Hepatocyte (in vitro differentiated cells): ENCODE measurements at regions not wholly inside any gene's neighbourhood (a gene's known extent, or its start where the extent isn't known, plus 50 kb on each side); places are given as distances from the start of the nearest gene placed in this dataset.
"Not testable (repeated sequence)": the region's sequence is repeated elsewhere in the genome, so short reads cannot be mapped to it uniquely, and the experiment has no call there.

Experiments used
- DNase-seq: peaks from one replicate; pipeline ENCODE4 v3.0.0-alpha.2; 2016; ENCODE audit warnings: low spot score
- H2AFZ ChIP-seq: fragments of 200-600 bp; sonication (generic); 2 replicates; pipeline ENCODE4 v1.6.0; 2016; ENCODE audit warnings: antibody characterized with exemption, mild to moderate bottlenecking
- H3K27ac ChIP-seq: fragments of 200-600 bp; sonication (generic); 2 replicates; pipeline ENCODE4 v1.5.1; 2016; ENCODE audit warnings: mild to moderate bottlenecking
- H3K27me3 ChIP-seq: fragments of 200-600 bp; sonication (generic); 2 replicates; pipeline ENCODE4 v1.6.1; 2016
- H3K36me3 ChIP-seq: fragments of 200-600 bp; sonication (generic); replicated peaks from 2 replicates; pipeline ENCODE4 v1.5.1; 2016; ENCODE audit warnings: low read depth; ENCODE audit not compliant: insufficient read depth
- H3K4me1 ChIP-seq: fragments of 200-600 bp; sonication (generic); 2 replicates; pipeline ENCODE4 v1.5.1; 2016; ENCODE audit warnings: mild to moderate bottlenecking, moderate library complexity; ENCODE audit not compliant: insufficient read depth
- H3K4me2 ChIP-seq: fragments of 200-600 bp; sonication (generic); 2 replicates; pipeline ENCODE4 v1.6.0; 2016
- H3K4me3 ChIP-seq: fragments of 200-600 bp; sonication (generic); 2 replicates; pipeline ENCODE4 v1.5.1; 2016; ENCODE audit warnings: mild to moderate bottlenecking
- H3K79me2 ChIP-seq: fragments of 200-600 bp; sonication (generic); 2 replicates; pipeline ENCODE4 v1.6.0; 2017; ENCODE audit warnings: mild to moderate bottlenecking
- H3K9me2 ChIP-seq: fragments of 200-600 bp; sonication (generic); replicated peaks from 2 replicates; pipeline ENCODE4 v1.6.0; 2017; ENCODE audit warnings: mild to moderate bottlenecking; ENCODE audit not compliant: insufficient read depth
- H3K9me3 ChIP-seq: fragments of 200-600 bp; sonication (generic); 2 replicates; pipeline ENCODE4 v1.5.1; 2016; ENCODE audit warnings: low read depth, mild to moderate bottlenecking
- H4K20me1 ChIP-seq: fragments of 200-600 bp; sonication (generic); 2 replicates; pipeline ENCODE4 v1.6.0; 2016; ENCODE audit warnings: mild to moderate bottlenecking; ENCODE audit not compliant: insufficient read depth, poor library complexity, severe bottlenecking
- CTCF ChIP-seq: fragments of 200-600 bp; sonication (generic); IDR thresholded peaks from 2 replicates; pipeline ENCODE4 v1.5.1; 2016; ENCODE audit warnings: antibody characterized with exemption, mild to moderate bottlenecking; ENCODE audit not compliant: poor library complexity
- EZH2 ChIP-seq: fragments of 200-600 bp; sonication (generic); IDR thresholded peaks from 2 replicates; pipeline ENCODE4 v1.6.1; 2016; ENCODE audit warnings: antibody characterized with exemption, mild to moderate bottlenecking, borderline replicate concordance
- EZH2phosphoT487 ChIP-seq: fragments of 200-600 bp; sonication (generic); IDR thresholded peaks from one replicate; pipeline ENCODE4 v1.6.1; 2018; ENCODE audit warnings: antibody characterized with exemption, mild to moderate bottlenecking, low read depth, moderate library complexity; ENCODE audit not compliant: unreplicated experiment, severe bottlenecking
- WGBS: methylation state at CpG from one replicate; pipeline ENCODE4 v1.1.6; 2016; ENCODE audit warnings: low lambda C conversion rate; ENCODE audit errors: missing lambda C conversion rate; 5-methylcytosine and 5-hydroxymethylcytosine counted together

GRCh38 chr12:127980585-127980984 is 286.4 kb upstream of the TMEM132C start:
- H3K4me3 ChIP-seq: no peak overlapping the region
- H3K4me1 ChIP-seq: no peaks in the 10 kb centered on the region
- no peak overlapping the region for H2AFZ ChIP-seq
- H4K20me1 ChIP-seq: no peaks in the 10 kb centered on the region
- no peaks in the 10 kb centered on the region for H3K79me2 ChIP-seq
- H3K27ac ChIP-seq: no peak overlapping the region
- no peaks in the 10 kb centered on the region for H3K27me3 ChIP-seq
- no peak overlapping the region for H3K4me2 ChIP-seq
- no peak for TF ChIP-seq CTCF
- TF ChIP-seq EZH2: no peak
- TF ChIP-seq EZH2phosphoT487: no peak
- no peaks in the 10 kb centered on the region for H3K9me2 ChIP-seq
- H3K36me3 ChIP-seq: no peaks in the 10 kb centered on the region
- no peak for DNase-seq
- H3K9me3 ChIP-seq: no peaks in the 10 kb centered on the region
- WGBS: 62% methylated on average over 4 of the region's 4 CpGs

- TF ChIP-seq EZH2phosphoT487 (no peak), EZH2 (no peak), CTCF (no peak)
- no peaks in the 10 kb centered on the region for H3K9me2 ChIP-seq
- H2AFZ ChIP-seq: no peak overlapping the region
- no peaks in the 10 kb centered on the region for H3K4me1 ChIP-seq
- no peak overlapping the region for H3K4me2 ChIP-seq
- H4K20me1 ChIP-seq: no peaks in the 10 kb centered on the region
- WGBS: 79% methylated on average over 5 of the region's 5 CpGs
- H3K27me3 ChIP-seq: no peaks in the 10 kb centered on the region
- no peaks in the 10 kb centered on the region for H3K36me3 ChIP-seq
- DNase-seq: no peak
- H3K9me3 ChIP-seq: no peaks in the 10 kb centered on the region
- no peak overlapping the region for H3K4me3 ChIP-seq
- no peak overlapping the region for H3K27ac ChIP-seq
- no peaks in the 10 kb centered on the region for H3K79me2 ChIP-seq
These were observed 285.1 kb upstream of the TMEM132C start for GRCh38 chr12:127981875-127982274.

- 96% methylated on average over 27 of the region's 50 CpGs for WGBS
- not testable (repeated sequence) for H3K4me2 ChIP-seq
These were observed 283.7 kb upstream of the TMEM132C start for GRCh38 chr12:127983213-127983791.

GRCh38 chr12:127984386-127985055 is 282.4 kb upstream of the TMEM132C start:
- Histone ChIP-seq H3K27ac (no peak overlapping the region), H3K9me2 (no peaks in the 10 kb centered on the region), H3K4me3 (no peak overlapping the region), H3K9me3 (no peaks in the 10 kb centered on the region), H4K20me1 (no peaks in the 10 kb centered on the region), H3K36me3 (no peaks in the 10 kb centered on the region), H3K4me2 (no peak overlapping the region), H3K27me3 (no peaks in the 10 kb centered on the region), H2AFZ (no peak overlapping the region), H3K4me1 (no peaks in the 10 kb centered on the region), H3K79me2 (no peaks in the 10 kb centered on the region)
- WGBS: 85% methylated on average over 10 of the region's 10 CpGs
- DNase-seq: no peak
- no peak for TF ChIP-seq EZH2
- TF ChIP-seq CTCF: no peak
- no peak for TF ChIP-seq EZH2phosphoT487

More at GRCh38 chr12:127983213-127983791, 283.7 kb upstream of the TMEM132C start:
- H3K79me2 ChIP-seq, H3K4me1 ChIP-seq, H2AFZ ChIP-seq, H3K36me3 ChIP-seq, H4K20me1 ChIP-seq, H3K27me3 ChIP-seq, H3K4me3 ChIP-seq, H3K9me2 ChIP-seq, H3K27ac ChIP-seq, DNase-seq, H3K9me3 ChIP-seq: not testable (repeated sequence)
